Ishikawa (cell line): ENCODE measurements at regions not wholly inside any gene's neighbourhood (a gene's known extent, or its start where the extent isn't known, plus 50 kb on each side); places are given as distances from the start of the nearest gene placed in this dataset.

Experiments
- CREB1 ChIP-seq: IDR thresholded peaks from 2 replicates; pipeline ENCODE4 v1.6.1; 2012; ENCODE audit warnings: low read depth
- EGR1 ChIP-seq: IDR thresholded peaks from 2 replicates; pipeline ENCODE4 v1.6.1; 2012
- EP300 ChIP-seq: IDR thresholded peaks from 2 replicates; pipeline ENCODE4 v1.6.1; 2012; ENCODE audit warnings: borderline replicate concordance
- YY1 ChIP-seq: IDR thresholded peaks from 2 replicates; pipeline ENCODE4 v1.6.1; 2012; ENCODE audit warnings: low read depth
- ZBTB7A ChIP-seq: IDR thresholded peaks from 2 replicates; pipeline ENCODE4 v1.6.1; 2012; ENCODE audit warnings: low read depth
- TF ChIP-seq, protein P1 (sequence below): IDR thresholded peaks from 2 replicates; pipeline ENCODE4 v1.6.1; 2012
- TF ChIP-seq, protein P2 (sequence below): IDR thresholded peaks from 2 replicates; pipeline ENCODE4 v1.6.1; 2012

DNA sequence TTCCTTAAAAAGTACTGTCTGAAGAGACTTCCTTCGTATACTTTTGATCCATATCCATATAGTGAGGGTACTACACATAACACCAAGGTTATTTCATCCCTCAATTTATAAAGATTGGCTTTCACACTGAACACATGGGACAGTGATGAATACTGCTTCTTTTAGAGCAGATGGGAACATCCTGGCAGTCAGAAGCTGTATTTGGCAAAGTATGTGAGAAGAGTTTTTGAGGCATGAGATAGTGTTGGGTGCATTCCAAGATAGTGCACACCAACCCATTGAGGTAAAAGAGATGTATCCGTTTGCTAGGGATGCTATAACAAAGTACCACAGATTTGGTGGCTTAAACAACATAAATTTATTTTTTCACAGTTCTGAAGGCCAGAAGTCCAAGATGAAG is 141.1 kb downstream of the MOSPD2 start:
- TF ChIP-seq, protein P1, sequence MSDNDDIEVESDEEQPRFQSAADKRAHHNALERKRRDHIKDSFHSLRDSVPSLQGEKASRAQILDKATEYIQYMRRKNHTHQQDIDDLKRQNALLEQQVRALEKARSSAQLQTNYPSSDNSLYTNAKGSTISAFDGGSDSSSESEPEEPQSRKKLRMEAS, result no peak
- TF ChIP-seq ZBTB7A (no peak), EGR1 (no peak), CREB1 (no peak), YY1 (no peak), EP300 (no peak)
- TF ChIP-seq, protein P2, sequence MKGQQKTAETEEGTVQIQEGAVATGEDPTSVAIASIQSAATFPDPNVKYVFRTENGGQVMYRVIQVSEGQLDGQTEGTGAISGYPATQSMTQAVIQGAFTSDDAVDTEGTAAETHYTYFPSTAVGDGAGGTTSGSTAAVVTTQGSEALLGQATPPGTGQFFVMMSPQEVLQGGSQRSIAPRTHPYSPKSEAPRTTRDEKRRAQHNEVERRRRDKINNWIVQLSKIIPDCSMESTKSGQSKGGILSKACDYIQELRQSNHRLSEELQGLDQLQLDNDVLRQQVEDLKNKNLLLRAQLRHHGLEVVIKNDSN, result no peak
